ENCODE measurements at regions not wholly inside any gene's neighbourhood (a gene's known extent, or its start where the extent isn't known, plus 50 kb on each side); places are given as distances from the start of the nearest gene placed in this dataset.

DNA sequence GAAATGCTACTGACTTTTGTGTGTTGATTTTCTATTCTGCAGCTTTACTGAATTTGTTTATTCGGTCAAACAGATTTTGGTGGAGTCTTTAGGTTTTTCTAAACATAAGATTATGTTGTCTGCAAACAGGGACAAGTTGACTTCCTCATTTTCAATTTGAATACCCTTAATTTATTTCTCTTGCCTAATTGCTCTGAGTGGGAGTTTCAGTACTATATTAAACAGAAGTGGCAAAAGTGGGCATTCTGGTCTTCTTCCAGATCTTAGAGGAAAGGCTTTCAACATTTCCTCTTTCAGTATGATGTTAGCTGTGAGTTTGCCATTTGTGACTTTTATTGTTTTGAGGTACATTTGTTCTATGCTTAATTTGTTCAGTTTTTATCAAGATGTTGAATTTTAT, 268.5 kb downstream of the WNT5A start:
- TF ChIP-seq, protein P1, sequence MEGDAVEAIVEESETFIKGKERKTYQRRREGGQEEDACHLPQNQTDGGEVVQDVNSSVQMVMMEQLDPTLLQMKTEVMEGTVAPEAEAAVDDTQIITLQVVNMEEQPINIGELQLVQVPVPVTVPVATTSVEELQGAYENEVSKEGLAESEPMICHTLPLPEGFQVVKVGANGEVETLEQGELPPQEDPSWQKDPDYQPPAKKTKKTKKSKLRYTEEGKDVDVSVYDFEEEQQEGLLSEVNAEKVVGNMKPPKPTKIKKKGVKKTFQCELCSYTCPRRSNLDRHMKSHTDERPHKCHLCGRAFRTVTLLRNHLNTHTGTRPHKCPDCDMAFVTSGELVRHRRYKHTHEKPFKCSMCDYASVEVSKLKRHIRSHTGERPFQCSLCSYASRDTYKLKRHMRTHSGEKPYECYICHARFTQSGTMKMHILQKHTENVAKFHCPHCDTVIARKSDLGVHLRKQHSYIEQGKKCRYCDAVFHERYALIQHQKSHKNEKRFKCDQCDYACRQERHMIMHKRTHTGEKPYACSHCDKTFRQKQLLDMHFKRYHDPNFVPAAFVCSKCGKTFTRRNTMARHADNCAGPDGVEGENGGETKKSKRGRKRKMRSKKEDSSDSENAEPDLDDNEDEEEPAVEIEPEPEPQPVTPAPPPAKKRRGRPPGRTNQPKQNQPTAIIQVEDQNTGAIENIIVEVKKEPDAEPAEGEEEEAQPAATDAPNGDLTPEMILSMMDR (IDR thresholded peaks at IDR 0.05): no peak
- no peak for TF ChIP-seq POLR2A (IDR thresholded peaks at IDR 0.05)

All from lower leg skin (tissue), 3 donors.